ENCODE measurements at regions not wholly inside any gene's neighbourhood (a gene's known extent, or its start where the extent isn't known, plus 50 kb on each side); places are given as distances from the start of the nearest gene placed in this dataset.

DNA sequence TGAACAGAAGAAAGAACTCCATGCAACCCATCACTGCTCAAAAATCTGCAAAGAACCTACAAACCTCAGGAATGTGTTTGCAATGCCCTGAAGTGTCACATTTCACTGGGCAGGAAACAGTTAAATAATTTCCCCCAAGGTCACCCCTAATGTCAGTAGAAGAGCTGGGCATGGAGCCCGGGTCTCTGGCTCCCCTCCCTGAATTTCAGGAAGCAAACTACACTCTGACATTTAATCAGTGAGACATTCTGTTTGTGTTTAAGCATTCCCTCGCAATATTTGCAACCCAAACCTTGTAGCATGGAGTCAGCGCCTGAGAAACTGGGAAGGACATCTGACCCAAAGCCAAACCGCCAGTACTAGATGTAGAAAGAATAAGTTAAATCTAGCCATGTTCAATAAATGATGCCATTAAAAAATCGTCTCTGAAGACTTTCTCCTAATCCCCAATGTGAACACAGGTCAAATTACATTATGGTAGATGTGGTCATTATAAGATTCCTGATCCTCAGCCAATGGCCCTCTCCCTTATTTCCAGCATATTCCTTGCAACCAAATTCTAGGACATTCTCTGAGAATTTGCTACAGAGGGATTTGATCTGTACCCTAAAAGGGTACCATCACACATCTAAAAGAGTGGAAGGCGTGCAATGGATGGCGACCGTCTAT is 91.2 kb upstream of the ADTRP start:
- peak; percentile 88 for DNase-seq (ENCODE audit: extremely low read depth, low read depth)
- TF ChIP-seq, protein P1, sequence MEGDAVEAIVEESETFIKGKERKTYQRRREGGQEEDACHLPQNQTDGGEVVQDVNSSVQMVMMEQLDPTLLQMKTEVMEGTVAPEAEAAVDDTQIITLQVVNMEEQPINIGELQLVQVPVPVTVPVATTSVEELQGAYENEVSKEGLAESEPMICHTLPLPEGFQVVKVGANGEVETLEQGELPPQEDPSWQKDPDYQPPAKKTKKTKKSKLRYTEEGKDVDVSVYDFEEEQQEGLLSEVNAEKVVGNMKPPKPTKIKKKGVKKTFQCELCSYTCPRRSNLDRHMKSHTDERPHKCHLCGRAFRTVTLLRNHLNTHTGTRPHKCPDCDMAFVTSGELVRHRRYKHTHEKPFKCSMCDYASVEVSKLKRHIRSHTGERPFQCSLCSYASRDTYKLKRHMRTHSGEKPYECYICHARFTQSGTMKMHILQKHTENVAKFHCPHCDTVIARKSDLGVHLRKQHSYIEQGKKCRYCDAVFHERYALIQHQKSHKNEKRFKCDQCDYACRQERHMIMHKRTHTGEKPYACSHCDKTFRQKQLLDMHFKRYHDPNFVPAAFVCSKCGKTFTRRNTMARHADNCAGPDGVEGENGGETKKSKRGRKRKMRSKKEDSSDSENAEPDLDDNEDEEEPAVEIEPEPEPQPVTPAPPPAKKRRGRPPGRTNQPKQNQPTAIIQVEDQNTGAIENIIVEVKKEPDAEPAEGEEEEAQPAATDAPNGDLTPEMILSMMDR (IDR thresholded peaks at IDR 0.05; ENCODE audit: low read depth, low read length): no peak

DNA sequence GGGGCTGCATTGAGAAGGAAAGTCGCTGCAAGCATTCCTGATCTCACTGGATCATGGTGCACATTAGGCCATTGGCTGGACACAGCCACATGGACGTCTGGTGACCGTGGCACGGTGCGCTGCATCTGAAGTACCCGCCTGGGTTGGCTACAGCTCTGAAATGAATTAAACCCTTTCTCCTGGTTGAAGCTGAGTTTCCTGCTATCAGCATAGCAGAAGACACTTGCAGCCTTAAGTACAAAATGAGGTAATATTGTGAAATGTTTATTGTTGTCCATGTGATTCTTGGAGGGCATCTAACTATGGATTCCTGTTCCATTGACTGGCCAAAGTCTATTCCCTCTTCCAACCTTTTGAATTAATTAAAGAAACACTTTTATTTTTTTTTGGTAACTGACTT is 89.8 kb upstream of the ADTRP start:
- TF ChIP-seq, protein P1 (IDR thresholded peaks at IDR 0.05; ENCODE audit: low read depth, low read length): no peak
- DNase-seq (ENCODE audit: extremely low read depth, low read depth): no peak

DNA sequence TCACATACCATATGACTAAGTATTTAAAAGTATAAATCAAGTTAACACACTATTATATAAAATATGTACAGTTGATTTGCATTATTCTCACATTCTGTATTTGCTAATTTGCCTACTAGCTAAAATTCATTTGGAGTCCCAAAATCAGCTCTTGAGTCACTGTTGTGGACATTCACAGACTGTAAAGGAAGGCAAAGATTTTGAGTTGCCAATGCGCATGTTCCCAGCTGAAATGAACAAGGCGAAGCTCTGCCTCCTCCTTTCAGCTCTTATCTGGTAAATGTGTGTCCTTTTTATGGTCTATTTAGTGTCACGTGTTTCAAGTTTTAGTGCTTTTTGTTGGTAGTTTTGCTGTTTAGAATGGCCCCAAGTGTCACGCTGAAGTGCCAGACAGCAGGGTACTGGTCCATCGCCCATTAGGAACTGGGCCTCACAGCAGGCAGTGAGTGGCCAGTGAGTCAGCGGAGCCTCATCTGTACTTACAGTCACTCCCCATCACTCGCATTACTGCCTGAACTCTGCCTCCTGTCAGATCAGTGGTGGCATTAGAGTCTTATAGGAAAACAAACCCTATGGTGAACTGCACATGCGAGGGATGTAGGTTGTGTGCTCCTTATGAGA is 87.2 kb upstream of the ADTRP start:
- DNase-seq (ENCODE audit: extremely low read depth, low read depth): no peak
- TF ChIP-seq, protein P1 (IDR thresholded peaks at IDR 0.05; ENCODE audit: low read depth, low read length): no peak

DNA sequence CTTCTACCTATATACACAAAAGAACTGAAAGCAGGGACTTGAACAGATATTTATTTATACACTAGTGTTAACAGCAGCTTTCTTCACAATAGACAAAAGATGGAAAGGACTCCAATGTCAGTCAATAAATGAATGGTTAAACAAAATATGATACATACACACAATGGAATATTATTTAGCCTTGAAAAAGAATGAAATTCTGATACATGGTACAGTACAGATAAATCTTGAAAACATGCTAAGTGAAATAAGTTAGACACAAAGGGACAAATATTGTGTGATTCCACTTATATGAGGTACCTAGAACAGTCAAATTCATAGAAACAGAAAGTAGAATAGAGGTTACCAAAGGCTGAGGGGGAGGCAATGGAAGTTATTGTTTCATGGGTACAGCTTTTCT is 79.8 kb upstream of the ADTRP start:
- TF ChIP-seq, protein P1 (IDR thresholded peaks at IDR 0.05; ENCODE audit: low read depth, low read length): no peak
- no peak for DNase-seq (ENCODE audit: extremely low read depth, low read depth)

DNA sequence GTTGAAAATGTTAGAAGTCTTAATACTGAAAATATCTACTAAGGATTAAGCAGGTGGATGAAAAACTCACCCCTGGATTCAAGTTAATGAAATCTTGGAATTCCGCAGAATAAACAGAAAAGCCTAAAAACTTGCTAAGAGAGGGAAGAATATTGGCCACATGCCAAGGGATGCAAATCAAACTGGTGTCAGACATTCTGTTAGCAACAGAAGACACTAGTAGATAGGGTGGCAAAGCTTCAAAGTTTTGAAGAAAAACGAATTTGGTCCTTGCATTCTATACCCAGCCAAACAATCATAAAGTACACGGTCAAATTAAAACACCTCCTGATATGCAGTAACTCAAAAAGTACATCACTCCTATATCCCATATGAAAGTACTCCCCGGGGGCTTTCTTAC is 77.1 kb upstream of the ADTRP start:
- TF ChIP-seq, protein P1 (IDR thresholded peaks at IDR 0.05; ENCODE audit: low read depth, low read length): no peak
- DNase-seq (ENCODE audit: extremely low read depth, low read depth): no peak

DNA sequence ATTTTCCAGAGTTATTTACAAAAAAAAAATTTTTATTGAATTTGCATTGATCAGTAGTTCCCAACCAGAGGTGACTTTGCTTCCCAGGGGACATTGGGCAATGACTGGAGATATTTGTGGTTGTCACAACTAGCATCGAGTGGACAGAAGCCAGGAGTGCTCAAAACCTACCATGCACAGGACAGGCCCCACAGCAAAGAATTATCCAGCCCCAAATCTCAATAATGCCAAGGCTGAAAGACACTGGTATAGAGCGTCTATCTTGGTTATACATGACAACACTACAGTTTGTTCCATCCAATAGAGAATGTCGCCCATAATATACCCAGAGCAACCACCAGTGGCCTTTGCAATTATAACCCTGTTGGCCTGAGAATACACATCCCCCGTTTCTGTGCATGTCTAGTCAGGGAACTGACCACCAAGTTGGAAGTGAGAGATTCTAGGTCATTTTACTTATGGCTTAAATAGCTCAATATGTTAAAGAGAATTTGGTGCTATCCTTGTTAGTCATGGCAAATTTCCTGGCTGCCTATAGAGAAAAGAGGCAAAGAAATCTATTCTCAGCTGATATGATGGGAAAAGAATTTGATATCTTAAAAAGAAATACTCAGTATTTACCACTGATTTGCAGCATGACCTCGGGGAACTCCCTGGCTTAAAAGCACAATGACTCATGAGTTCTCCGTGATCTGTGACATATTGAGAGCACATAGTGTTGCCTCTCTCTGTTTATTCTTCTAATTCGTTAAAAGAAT is 76.0 kb upstream of the ADTRP start:
- DNase-seq (ENCODE audit: extremely low read depth, low read depth): peak; percentile 49
- TF ChIP-seq, protein P1 (IDR thresholded peaks at IDR 0.05; ENCODE audit: low read depth, low read length): no peak
